Dermis microvascular lymphatic vessel endothelial cell (primary cell): ENCODE measurements at regions not wholly inside any gene's neighbourhood (a gene's known extent, or its start where the extent isn't known, plus 50 kb on each side); places are given as distances from the start of the nearest gene placed in this dataset.
A peak's percentile ranks its signal among the peaks of the same experiment; 100 is the strongest.

Experiments
- DNase-seq, 2 donors: peaks; one replicate each; pipeline versions ENCODE4 v3.0.0 to v3.0.0-alpha.2; 2010; ENCODE audit warnings: low read depth in 2 of 2

DNA sequence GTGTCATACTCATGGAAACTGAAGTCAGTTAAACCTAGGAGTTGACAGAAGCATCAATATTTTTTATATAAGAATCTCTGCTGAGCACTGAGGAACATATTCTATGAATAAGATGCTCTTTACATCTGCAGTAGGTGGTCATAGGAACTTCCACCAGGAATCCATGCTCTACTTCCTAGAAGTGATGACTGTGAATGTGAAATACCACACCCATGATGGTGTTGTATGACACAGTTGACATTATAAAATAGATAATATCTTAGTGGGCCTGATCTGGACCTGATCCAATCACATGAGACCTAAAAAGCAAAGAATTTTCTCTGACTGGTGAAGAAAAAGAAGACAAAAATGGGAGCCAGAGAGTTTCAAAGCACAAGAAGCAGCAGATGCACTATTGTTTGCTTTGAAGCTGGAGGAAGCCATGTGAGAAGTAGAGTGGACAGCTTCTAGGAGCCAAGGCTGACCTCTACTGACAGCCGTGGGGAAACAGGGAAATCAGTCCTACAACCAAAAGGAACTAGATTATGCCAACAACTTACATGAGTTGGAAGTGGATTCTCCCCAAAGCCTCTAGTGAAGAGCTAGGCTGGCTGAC, 68.6 kb upstream of the HS3ST1 start:
- DNase-seq: no peak

DNA sequence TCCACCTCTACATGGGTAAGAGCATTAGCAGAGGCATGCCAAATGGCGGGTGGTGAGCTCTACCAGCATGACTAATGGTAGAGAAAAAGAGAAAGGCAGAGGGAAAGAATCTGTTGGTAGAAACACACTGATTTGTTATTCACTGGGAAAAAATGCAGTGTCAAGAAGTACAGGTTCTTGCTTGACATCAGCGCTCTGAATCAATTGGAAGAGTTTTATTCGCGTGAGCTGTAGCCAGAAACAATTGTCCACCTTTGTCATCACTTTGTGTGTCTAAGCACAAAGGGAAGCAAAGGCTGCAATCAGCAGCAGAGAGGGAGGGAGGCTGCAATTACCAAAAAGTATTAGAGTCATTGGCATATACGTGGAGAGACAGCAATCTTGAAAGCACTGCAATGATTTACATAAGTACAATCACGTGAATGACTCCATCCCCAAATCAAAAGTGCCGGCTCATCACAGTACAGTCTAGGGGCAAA, 67.7 kb upstream of the HS3ST1 start:
- DNase-seq: no peak

DNA sequence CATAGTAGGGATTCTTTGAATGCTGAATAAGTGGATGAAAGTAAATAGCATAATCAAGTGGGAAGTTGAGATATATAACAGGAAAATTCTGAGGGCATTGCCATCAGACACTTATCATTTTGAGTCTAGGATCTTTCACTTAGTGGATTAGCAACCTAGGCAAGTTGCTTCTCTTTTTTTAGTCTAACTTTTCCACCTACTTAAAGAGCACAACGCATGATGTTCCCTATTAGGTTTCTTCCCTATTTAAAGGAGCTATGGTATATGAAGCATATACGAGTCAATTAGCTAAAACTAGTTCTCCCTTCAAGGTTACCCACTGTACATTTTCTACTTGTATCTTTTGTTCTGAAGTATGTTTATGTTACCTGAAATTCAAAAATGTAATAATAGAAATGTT, 67.1 kb upstream of the HS3ST1 start:
- DNase-seq: no peak

DNA sequence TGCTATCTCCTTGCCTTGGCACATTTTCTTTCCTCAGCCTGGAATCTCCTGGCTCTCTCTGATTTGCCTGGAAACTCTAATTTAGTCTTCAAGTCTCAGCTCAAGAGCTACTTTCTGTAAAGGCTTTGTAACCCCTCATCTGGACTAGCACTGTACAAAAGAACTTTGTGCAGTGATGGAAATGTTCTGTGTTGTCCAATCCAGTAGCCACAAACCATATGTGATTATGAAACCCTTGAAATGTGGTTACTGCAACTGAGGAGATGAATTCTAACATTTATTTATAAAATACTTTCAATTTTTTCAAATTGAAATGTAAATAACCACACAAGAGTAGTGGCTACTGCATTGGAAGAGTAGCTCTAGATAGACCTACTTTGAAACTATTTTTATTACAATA, 66.6 kb upstream of the HS3ST1 start:
- DNase-seq: no peak

DNA sequence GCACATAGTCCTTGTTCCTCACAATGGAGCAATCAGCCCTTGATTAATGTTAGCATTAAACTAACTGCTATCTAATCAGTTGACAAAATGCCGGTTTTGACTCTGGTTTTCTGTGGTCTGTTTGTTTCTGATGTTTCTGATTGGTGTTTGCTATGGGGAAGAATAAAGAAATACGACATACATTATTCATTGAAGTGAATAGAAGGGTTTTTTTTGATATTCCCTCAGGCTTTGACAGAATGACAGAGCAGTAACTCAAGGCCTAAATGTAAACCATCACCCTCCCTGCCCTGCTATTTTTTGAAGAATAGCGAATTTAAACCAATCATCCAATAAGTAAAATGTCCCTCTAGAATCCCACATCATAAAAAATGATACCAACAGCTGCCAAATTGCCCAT, 65.5 kb upstream of the HS3ST1 start:
- DNase-seq: no peak

DNA sequence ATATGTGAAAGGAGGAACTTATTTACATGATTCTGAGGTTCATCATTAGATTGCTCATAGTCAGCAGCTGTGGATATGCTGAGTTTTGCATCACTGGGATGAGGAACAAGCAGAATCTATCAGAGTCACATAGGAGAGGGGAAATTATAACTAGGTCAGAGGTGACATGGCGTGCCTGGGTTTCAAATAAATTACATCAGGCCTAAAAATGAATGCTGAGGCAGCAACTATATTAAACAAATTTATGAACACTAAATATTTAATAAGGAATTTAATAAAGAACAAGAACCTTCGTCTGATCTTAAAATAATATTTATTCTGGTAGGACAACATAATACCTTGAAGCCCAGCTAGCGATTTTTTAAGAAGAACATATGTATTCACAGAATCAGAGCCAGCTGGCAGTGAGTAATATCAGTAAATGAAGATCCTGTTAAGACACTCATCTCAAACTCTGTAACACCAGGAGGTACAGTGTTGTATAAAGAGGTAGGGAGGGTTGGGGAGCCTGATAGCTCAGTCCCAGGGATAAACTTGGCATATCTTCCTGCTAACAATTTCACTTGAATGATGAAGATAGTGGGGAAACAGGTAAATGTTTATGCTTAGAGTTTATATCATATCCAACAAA, 60.9 kb upstream of the HS3ST1 start:
- no peak for DNase-seq

DNA sequence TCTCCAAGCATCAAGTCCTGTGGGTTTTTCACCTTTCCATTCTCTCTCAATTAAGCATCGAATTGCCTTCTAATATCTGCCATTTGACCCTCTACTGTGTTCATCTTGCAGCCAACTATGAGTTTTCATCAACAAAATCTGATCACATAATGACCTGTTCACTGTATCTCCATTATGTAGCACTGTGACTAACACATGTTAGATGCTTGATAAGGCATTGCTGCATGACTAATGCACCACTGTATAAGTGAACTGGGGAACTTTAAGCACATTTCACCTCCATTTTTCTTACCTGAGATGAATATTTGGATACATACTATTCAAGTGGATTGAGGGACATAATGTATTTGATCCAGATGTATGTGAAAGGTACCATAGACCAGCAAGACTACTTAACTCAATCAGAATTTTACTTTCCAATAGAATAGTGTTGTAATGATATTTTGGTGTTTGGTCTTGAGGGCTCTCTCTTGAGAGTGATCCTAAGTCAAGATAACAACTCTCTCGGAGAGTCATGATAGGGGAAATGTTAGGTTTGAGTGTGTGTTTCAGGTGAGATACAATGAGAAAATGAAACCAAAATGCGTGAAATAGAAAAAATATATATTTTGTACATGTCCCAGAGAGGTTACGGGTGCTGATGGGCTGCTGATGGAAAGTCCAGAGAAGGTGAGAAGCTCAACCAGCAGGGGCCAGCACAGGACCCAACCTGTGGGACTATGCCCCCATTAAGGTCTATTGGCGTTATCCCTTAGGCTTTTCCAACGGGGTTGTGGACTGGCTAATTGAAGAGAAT, 60.2 kb upstream of the HS3ST1 start:
- no peak for DNase-seq

DNA sequence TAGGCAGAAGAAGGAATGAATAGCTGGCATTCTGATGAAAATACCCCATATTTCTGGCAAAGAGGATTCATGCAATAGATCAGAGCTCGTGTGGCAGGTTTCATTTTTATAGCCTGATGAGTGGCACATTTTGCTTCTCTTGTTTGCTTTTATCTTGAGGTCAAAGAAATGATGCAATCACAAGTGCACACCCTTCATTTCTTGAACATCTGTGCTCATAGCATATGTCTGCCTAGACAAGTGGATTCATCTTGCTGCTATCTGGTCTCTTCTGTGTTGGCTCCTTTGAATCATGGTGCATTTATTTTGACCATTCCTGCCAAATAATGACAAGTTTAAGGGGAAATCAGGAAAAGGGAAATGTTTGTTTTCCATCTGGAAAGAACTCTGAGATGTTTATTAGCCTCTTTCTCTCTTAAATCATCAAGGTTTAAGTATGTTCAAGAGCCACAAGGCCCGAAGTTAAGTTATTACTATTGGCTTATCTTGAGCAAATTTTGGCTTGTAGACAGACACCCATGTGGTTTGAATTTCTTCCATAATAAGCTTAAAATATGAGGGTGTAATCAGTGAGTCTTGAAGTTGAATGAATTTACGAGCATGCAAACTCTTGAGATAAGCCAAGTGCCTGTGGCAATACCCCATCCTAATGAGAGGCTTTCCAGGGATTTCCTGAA, 59.3 kb upstream of the HS3ST1 start:
- DNase-seq: no peak

DNA sequence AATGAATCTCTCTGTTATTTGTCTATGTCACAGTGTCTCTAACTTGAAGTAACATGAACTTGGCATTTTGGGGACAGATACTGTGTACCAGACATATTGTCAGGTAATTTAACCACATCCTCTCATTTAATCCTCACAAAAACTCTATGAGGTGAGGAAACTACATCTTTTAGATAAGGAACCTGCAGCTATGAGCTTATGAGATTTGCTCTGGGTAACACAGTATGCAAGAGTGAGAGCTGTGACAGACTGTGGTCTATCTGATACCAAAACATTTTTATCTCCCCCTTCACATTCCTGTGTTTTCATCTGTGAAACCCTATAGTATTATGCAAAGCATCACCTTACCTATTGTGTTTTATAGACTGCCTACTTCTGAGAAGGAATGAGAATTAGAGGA, 58.4 kb upstream of the HS3ST1 start:
- DNase-seq: no peak

DNA sequence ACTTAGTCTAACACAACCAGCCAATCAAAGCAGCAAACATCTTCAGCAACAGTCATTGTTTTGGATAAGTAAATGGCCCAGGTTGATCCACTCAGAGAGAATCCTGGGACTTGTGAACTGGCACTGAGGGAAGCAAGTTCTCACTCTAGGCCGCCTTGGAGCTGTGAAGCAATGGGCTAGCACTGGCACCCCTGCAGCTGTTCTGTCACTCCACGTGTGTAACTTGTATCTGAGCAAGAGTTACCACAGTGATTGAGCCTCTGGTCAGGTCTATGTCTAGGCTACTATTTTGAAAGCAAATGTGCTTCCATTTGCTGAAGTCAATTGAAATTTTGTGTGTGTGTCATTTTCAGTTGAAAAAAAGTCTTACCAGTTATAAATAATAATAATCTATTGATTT, 57.2 kb upstream of the HS3ST1 start:
- DNase-seq: no peak

DNA sequence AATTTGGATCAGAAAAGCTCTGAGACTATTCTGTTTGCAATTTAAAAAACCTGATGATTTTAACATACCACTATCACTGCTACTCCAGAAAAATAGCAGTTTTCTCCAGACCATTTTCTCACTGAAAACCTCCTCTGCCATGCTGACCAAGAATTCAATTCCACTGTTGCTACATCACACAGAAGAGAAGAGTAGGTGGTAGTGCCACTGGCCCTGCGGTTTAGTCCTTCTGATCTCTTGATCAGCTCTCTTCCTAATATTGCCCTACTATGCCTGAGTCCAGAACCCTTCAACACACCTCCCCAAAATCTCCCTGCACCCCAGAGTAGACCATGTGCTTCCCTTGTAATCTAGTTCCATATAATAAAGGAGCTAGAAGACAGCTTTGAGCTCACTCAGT, 55.8 kb upstream of the HS3ST1 start:
- DNase-seq: no peak

DNA sequence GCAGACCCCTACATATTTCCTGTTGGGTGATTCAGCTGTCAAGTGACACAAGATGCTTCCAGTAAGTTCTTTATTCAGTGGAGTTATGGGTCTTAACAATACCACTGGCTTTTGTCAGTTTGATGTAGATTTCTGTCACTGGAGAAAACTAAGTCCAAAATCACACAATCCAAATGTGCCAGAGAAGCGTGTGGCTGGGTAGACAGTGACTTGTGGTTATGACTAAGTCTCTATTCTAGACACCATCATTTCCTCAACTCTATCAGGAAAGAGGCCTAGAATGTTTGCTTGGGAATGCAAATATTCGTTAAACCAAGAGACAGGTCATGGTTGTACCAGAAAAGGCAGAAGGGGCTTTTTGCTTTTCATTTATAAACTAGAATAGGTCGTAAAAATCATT, 54.4 kb upstream of the HS3ST1 start:
- peak in 1 of 2 donors; percentile 42 for DNase-seq

DNA sequence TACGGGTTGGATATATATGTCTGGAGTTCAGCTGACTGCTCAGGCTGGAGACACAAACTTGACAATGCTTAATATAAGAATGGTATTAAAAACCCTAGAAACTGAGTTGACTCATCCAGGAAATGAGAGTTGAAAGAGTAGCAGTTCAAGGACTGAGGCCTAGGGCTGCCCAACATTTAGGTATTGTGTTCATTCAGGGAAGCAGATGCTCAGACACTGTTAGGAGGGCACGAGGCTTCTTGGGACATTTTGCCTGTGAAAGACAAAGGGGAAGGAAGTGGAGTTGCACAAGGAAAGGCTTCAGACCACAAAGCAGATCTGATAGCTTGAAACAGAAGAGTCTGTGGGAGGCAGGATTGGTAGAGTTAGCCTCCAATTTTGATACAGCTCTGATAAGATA, 52.0 kb upstream of the HS3ST1 start:
- DNase-seq: peak in 1 of 2 donors; percentile 73
